ENCODE measurements at regions not wholly inside any gene's neighbourhood (a gene's known extent, or its start where the extent isn't known, plus 50 kb on each side); places are given as distances from the start of the nearest gene placed in this dataset.

GRCh38 chr3:64297563-64297962 lies 72.3 kb upstream of the PRICKLE2 start:
- DNase-seq (ENCODE audit: low spot score in 2 of 2) (no peak), ATAC-seq (ENCODE audit: low read depth) (no peak)
- Mint-ChIP-seq H3K27me3 (peaks cover 14% of the 10 kb centered on the region), H3K9me3 (peaks cover 8% of the 10 kb centered on the region), H3K4me1 (no peaks in the 10 kb centered on the region), H3K4me3 (no peak overlapping the region), H3K36me3 (no peaks in the 10 kb centered on the region), H3K27ac (no peak overlapping the region)

GRCh38 chr3:64295594-64295993 lies 70.3 kb upstream of the PRICKLE2 start:
- DNase-seq (ENCODE audit: low spot score in 2 of 2), result no peak
- Mint-ChIP-seq H3K4me3 (no peak overlapping the region), H3K27ac (no peak overlapping the region), H3K4me1 (no peaks in the 10 kb centered on the region), H3K9me3 (peaks cover 8% of the 10 kb centered on the region), H3K36me3 (no peaks in the 10 kb centered on the region), H3K27me3 (peaks cover 10% of the 10 kb centered on the region)
- no peak for ATAC-seq (ENCODE audit: low read depth)

- Mint-ChIP-seq H3K27ac (no peak overlapping the region), H3K4me1 (no peaks in the 10 kb centered on the region), H3K27me3 (peaks cover 10% of the 10 kb centered on the region), H3K4me3 (no peak overlapping the region), H3K36me3 (no peaks in the 10 kb centered on the region), H3K9me3 (peaks cover 8% of the 10 kb centered on the region)
- ATAC-seq (ENCODE audit: low read depth) (no peak), DNase-seq (ENCODE audit: low spot score in 2 of 2) (no peak)
Measured at GRCh38 chr3:64294771-64295170, 69.5 kb upstream of the PRICKLE2 start.

- H3K36me3 Mint-ChIP-seq, result no peaks in the 10 kb centered on the region
Measured at GRCh38 chr3:64293121-64293520, 67.9 kb upstream of the PRICKLE2 start.

GRCh38 chr3:64291956-64292355 lies 66.7 kb upstream of the PRICKLE2 start:
- DNase-seq (ENCODE audit: low spot score in 2 of 2), result no peak
- H3K27ac Mint-ChIP-seq, result no peak overlapping the region
- H3K36me3 Mint-ChIP-seq, result no peaks in the 10 kb centered on the region

More at GRCh38 chr3:64293121-64293520, 67.9 kb upstream of the PRICKLE2 start:
- no peaks in the 10 kb centered on the region for H3K4me1 Mint-ChIP-seq
- H3K9me3 Mint-ChIP-seq, result peaks cover 7% of the 10 kb centered on the region
- H3K27me3 Mint-ChIP-seq, result peaks cover 9% of the 10 kb centered on the region
- no peak for DNase-seq (ENCODE audit: low spot score in 2 of 2)
- H3K27ac Mint-ChIP-seq, result no peak overlapping the region
- ATAC-seq (ENCODE audit: low read depth), result no peak
- no peak overlapping the region for H3K4me3 Mint-ChIP-seq

GRCh38 chr3:64291345-64291744 lies 66.1 kb upstream of the PRICKLE2 start:
- Mint-ChIP-seq H3K4me3 (no peak overlapping the region), H3K27me3 (peaks cover 5% of the 10 kb centered on the region), H3K27ac (no peak overlapping the region), H3K36me3 (no peaks in the 10 kb centered on the region), H3K9me3 (peaks cover 2% of the 10 kb centered on the region), H3K4me1 (no peaks in the 10 kb centered on the region)
- ATAC-seq (ENCODE audit: low read depth), result no peak
- DNase-seq (ENCODE audit: low spot score in 2 of 2), result no peak

More at GRCh38 chr3:64291956-64292355, 66.7 kb upstream of the PRICKLE2 start:
- Mint-ChIP-seq H3K4me3 (no peak overlapping the region), H3K27me3 (peaks cover 5% of the 10 kb centered on the region), H3K9me3 (peaks cover 2% of the 10 kb centered on the region), H3K4me1 (no peaks in the 10 kb centered on the region)
- ATAC-seq (ENCODE audit: low read depth), result no peak

GRCh38 chr3:64290864-64291263 lies 65.6 kb upstream of the PRICKLE2 start:
- Mint-ChIP-seq H3K9me3 (peaks cover 2% of the 10 kb centered on the region), H3K36me3 (no peaks in the 10 kb centered on the region), H3K4me3 (no peak overlapping the region), H3K27me3 (peaks cover 5% of the 10 kb centered on the region), H3K27ac (no peak overlapping the region), H3K4me1 (no peaks in the 10 kb centered on the region)
- DNase-seq (ENCODE audit: low spot score in 2 of 2) (no peak), ATAC-seq (ENCODE audit: low read depth) (no peak)

- ATAC-seq (ENCODE audit: low read depth) (no peak), DNase-seq (ENCODE audit: low spot score in 2 of 2) (no peak)
- Mint-ChIP-seq H3K9me3 (peaks cover 2% of the 10 kb centered on the region), H3K27me3 (peaks cover 5% of the 10 kb centered on the region), H3K4me1 (no peaks in the 10 kb centered on the region), H3K27ac (no peak overlapping the region), H3K4me3 (no peak overlapping the region), H3K36me3 (no peaks in the 10 kb centered on the region)
Measured at GRCh38 chr3:64290161-64290560, 64.9 kb upstream of the PRICKLE2 start.

GRCh38 chr3:64289622-64290021 lies 64.4 kb upstream of the PRICKLE2 start:
- Mint-ChIP-seq H3K9me3 (peaks cover 2% of the 10 kb centered on the region), H3K4me3 (no peak overlapping the region), H3K27me3 (peaks cover 5% of the 10 kb centered on the region), H3K27ac (no peak overlapping the region), H3K36me3 (no peaks in the 10 kb centered on the region), H3K4me1 (no peaks in the 10 kb centered on the region)
- no peak for DNase-seq (ENCODE audit: low spot score in 2 of 2)
- no peak for ATAC-seq (ENCODE audit: low read depth)

- no peaks in the 10 kb centered on the region for H3K9me3 Mint-ChIP-seq
- DNase-seq (ENCODE audit: low spot score in 2 of 2) (no peak), ATAC-seq (ENCODE audit: low read depth) (no peak)
- H3K27ac Mint-ChIP-seq, result no peak overlapping the region
- H3K36me3 Mint-ChIP-seq, result no peaks in the 10 kb centered on the region
- H3K4me3 Mint-ChIP-seq, result no peak overlapping the region
- peaks cover 4% of the 10 kb centered on the region for H3K27me3 Mint-ChIP-seq
- H3K4me1 Mint-ChIP-seq, result no peaks in the 10 kb centered on the region
Measured at GRCh38 chr3:64278625-64279024, 53.4 kb upstream of the PRICKLE2 start.

GRCh38 chr3:64276131-64276530 lies 50.9 kb upstream of the PRICKLE2 start:
- ATAC-seq (ENCODE audit: low read depth), result no peak
- Mint-ChIP-seq H3K27ac (no peak overlapping the region), H3K4me3 (no peak overlapping the region)

More at GRCh38 chr3:64276131-64276530, 50.9 kb upstream of the PRICKLE2 start:
- no peak for DNase-seq (ENCODE audit: low spot score in 2 of 2)
- Mint-ChIP-seq H3K36me3 (no peaks in the 10 kb centered on the region), H3K27me3 (peaks cover 4% of the 10 kb centered on the region), H3K9me3 (no peaks in the 10 kb centered on the region), H3K4me1 (no peaks in the 10 kb centered on the region)
